ENCODE measurements at regions not wholly inside any gene's neighbourhood (a gene's known extent, or its start where the extent isn't known, plus 50 kb on each side); places are given as distances from the start of the nearest gene placed in this dataset.
A peak's percentile ranks its signal among the peaks of the same experiment; 100 is the strongest.

DNA sequence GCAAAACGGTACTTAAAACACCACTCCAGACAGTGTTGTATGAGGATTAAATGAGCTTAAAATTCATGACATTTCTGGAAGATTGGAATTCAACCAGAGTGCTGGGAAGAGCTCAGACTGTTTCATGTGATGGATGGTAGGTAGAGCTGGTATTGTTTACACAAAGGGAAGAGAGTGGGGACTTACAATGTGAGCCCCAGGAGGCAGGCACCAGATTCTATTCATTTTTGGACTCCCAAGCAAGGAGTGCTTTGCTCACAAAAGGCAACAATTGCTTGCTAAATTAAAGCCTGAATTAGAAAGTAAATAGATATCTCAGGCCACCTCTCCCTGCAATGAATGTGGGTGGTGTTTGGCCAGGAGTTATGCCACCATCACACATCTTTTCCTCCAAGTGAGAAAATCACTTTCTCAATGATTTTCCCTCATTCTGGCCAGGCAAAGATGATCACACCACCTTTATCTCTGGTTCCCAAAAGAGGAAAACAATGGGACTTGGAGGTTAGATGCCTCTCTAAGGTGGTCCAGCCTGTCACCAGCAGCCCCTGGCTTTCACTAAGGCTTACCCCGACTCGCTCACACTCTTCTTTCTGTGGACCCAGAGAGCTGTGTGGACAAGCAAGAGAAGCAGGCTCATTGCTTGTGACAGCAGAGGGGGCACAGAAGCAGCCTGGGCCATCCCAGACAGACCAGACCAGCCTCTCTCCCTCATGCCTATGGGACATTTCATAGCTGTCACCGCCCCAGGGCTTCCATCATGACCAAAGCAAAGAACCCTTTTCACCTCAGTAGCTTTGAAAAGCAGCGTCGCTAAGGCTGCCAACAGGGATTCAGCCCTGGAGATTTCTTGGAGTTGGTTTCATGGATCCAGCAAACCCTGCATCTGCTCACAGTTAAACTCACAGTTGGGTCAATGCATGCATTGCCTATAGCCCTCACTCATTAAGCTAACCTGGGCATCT is 63.5 kb upstream of the DRD2 start:
- Histone ChIP-seq H3K27ac (no peak overlapping the region), H3K4me3 (ENCODE audit: low read depth, low read length) (no peak overlapping the region), H3K9me3 (ENCODE audit: severe bottlenecking) (no peaks in the 10 kb centered on the region), H3K36me3 (no peaks in the 10 kb centered on the region), H3K27me3 (ENCODE audit: insufficient read depth, low read depth, severe bottlenecking) (no peaks in the 10 kb centered on the region)
- TF ChIP-seq, protein P1, sequence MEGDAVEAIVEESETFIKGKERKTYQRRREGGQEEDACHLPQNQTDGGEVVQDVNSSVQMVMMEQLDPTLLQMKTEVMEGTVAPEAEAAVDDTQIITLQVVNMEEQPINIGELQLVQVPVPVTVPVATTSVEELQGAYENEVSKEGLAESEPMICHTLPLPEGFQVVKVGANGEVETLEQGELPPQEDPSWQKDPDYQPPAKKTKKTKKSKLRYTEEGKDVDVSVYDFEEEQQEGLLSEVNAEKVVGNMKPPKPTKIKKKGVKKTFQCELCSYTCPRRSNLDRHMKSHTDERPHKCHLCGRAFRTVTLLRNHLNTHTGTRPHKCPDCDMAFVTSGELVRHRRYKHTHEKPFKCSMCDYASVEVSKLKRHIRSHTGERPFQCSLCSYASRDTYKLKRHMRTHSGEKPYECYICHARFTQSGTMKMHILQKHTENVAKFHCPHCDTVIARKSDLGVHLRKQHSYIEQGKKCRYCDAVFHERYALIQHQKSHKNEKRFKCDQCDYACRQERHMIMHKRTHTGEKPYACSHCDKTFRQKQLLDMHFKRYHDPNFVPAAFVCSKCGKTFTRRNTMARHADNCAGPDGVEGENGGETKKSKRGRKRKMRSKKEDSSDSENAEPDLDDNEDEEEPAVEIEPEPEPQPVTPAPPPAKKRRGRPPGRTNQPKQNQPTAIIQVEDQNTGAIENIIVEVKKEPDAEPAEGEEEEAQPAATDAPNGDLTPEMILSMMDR (IDR thresholded peaks at IDR 0.05; ENCODE audit: low read depth, low read length): no peak
- DNase-seq: no peak

DNA sequence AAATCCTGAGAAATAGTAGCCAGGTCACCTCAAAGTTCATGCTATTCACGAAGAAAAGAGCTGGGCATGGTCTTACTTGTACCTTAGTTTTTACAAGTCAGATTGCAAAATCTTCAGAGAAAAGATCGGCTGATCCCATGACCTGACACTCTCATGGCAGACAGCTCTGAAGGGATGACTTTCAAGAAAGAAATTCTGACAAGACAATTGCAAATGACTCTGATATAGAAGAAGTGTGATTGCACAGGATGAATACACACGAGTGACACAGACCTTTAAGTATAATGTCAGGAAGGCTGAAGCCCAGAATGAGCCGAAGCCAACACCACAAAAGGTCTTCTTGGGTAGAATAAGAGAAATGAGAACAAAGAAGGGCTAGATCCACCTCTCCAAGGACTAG is 59.4 kb upstream of the DRD2 start:
- Histone ChIP-seq H3K27me3 (ENCODE audit: insufficient read depth, low read depth, severe bottlenecking) (no peaks in the 10 kb centered on the region), H3K36me3 (no peaks in the 10 kb centered on the region), H3K27ac (no peak overlapping the region), H3K9me3 (ENCODE audit: severe bottlenecking) (no peaks in the 10 kb centered on the region), H3K4me3 (ENCODE audit: low read depth, low read length) (no peak overlapping the region)
- TF ChIP-seq, protein P1 (IDR thresholded peaks at IDR 0.05; ENCODE audit: low read depth, low read length): no peak
- DNase-seq: no peak

DNA sequence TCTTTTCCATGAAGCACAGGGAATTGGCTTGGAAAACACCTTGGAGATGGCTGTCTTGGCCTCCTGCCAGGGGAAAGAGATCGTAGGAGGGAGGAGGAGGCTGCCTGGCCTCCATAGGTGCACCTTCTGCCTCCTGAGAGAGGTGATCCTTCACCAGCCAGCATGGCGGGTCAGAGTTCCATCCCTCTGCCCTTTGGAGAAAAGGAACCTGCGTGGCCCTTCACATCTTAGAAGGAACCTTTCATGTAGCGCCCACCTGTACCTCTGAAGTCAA is 58.2 kb upstream of the DRD2 start:
- Histone ChIP-seq H3K27ac (no peak overlapping the region), H3K9me3 (ENCODE audit: severe bottlenecking) (no peaks in the 10 kb centered on the region), H3K4me3 (ENCODE audit: low read depth, low read length) (no peak overlapping the region), H3K27me3 (ENCODE audit: insufficient read depth, low read depth, severe bottlenecking) (no peaks in the 10 kb centered on the region), H3K36me3 (no peaks in the 10 kb centered on the region)
- TF ChIP-seq, protein P1 (IDR thresholded peaks at IDR 0.05; ENCODE audit: low read depth, low read length): no peak
- DNase-seq: no peak

DNA sequence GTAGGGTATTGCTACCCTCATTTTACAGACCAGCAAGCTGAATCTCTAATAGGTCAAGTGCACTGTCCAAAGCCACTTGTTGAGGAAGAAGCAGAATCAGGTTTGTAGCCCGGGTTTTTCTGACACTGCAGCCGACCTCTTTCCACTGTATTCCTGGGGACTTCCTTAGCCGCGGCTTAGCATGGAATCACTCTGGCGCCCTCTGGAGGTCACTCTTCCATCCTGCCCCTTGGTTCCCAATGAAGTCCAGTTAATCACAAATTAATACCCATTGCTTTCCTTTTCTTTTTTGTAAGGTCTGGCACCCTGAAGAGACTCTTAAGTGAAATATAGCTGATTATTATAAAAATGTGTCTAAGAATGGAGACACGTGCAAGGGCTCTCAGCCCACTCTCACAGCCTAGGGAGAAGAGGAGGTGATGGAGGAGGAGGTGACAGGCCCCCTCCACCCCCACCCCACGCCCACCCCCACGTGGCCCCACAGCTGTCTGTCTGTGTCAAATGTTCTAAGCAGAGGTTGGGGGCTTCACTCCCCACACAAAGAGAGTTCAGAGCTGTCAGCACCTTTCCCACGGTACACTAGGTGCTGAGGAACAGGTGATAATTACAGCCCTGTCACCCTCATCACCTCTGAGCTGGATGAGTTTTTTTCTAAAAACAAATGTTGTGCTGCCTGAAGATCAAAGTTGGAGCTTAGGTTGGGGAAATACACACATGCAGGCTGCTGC is 57.7 kb upstream of the DRD2 start:
- H3K27ac ChIP-seq: no peak overlapping the region
- peak; percentile 83 for DNase-seq
- no peak overlapping the region for H3K4me3 ChIP-seq (ENCODE audit: low read depth, low read length)
- H3K27me3 ChIP-seq (ENCODE audit: insufficient read depth, low read depth, severe bottlenecking): no peaks in the 10 kb centered on the region
- TF ChIP-seq, protein P1 (IDR thresholded peaks at IDR 0.05; ENCODE audit: low read depth, low read length): peak; percentile 86
- no peaks in the 10 kb centered on the region for H3K9me3 ChIP-seq (ENCODE audit: severe bottlenecking)
- H3K36me3 ChIP-seq: no peaks in the 10 kb centered on the region

DNA sequence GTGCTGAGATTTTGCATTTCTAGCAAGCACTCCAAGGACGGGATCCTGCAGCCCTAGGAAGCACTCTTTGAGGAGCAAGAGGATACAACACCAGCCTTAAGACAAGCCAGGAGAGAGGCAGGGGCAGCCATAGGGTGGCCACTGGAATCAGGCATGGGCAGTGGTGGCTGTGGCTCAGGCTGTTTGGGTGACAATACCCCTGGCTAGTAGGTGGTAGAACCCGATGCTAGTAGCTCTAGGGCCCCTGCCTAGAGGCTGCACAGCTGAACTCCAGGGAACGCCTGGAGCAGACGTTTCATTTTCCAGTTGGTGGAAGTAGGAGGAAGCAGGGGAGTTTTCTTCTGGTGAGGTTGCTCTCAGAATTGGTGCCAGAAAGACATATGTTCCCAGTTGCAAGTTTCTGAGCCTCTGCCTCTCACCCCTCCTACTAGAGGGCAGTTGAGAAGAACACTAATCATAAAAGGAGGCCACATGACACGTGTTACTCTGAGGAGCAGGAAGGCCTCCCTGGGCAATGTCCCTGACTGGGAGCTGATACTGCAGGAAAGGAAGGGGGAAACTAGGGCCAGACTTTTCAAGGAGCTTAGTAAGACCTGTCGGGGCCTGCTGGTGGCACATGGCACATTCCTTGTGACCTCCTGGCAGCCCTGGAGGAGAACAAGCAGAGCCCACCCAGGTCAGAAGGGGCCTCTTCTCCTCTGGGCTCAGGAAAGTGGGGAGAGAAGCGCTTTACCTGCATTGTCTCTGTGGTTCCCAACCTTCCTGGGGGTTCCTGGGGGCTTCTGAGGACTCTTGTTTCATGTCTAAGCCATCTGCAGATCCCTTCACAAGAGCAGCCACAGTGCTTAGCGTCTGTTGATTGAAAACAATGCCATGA is 56.6 kb upstream of the DRD2 start:
- Histone ChIP-seq H3K36me3 (no peaks in the 10 kb centered on the region), H3K4me3 (ENCODE audit: low read depth, low read length) (no peak overlapping the region), H3K27me3 (ENCODE audit: insufficient read depth, low read depth, severe bottlenecking) (no peaks in the 10 kb centered on the region), H3K27ac (no peak overlapping the region), H3K9me3 (ENCODE audit: severe bottlenecking) (no peaks in the 10 kb centered on the region)
- TF ChIP-seq, protein P1 (IDR thresholded peaks at IDR 0.05; ENCODE audit: low read depth, low read length): no peak
- no peak for DNase-seq
